Transverse colon (tissue), 4 donors: ENCODE measurements at regions not wholly inside any gene's neighbourhood (a gene's known extent, or its start where the extent isn't known, plus 50 kb on each side); places are given as distances from the start of the nearest gene placed in this dataset.

Source experiments
- POLR2AphosphoS5 ChIP-seq, 3 donors: sonication (generic); formaldehyde crosslinking; IDR thresholded peaks; one replicate each; pipeline ENCODE4 v1.6.1; 2016; ENCODE audit warnings: antibody characterized with exemption in 3 of 3
- TF ChIP-seq, protein P1 (sequence below), 5 experiments: fragments of 200-600 bp in 3 of 5; fragments of 450-650 bp in 2 of 5; sonication (generic) in 3 of 5; IDR thresholded peaks; 1 replicate in 2 of 5; 2 replicates in 3 of 5; pipeline ENCODE4 v1.5.1; 2016 to 2017; ENCODE audit warnings: antibody characterized with exemption in 5 of 5, inconsistent platforms in 3 of 5, mild to moderate bottlenecking in 2 of 5, moderate library complexity in 1 of 5

DNA sequence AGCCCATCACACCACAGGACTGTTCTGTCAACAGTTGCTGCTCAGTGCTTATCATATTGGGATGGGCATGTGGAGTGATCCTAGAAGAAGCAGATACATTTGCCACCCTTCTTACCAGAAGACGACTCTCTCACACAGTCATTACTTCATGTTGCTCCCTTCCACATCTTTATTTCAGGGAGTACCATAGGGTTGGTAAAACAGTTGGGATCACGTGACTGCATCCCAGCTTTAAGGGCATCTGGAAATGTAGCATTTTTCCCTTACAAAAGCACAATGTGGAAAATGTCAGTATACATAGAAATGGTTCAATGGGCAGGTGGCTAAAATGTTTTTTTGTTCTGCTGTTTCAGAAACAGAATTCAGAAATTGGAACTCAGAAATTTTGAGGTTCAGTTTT, 791.0 kb downstream of the OTOL1 start:
- TF ChIP-seq POLR2AphosphoS5 (IDR thresholded peaks at IDR 0.05), result no peak
- TF ChIP-seq, protein P1, sequence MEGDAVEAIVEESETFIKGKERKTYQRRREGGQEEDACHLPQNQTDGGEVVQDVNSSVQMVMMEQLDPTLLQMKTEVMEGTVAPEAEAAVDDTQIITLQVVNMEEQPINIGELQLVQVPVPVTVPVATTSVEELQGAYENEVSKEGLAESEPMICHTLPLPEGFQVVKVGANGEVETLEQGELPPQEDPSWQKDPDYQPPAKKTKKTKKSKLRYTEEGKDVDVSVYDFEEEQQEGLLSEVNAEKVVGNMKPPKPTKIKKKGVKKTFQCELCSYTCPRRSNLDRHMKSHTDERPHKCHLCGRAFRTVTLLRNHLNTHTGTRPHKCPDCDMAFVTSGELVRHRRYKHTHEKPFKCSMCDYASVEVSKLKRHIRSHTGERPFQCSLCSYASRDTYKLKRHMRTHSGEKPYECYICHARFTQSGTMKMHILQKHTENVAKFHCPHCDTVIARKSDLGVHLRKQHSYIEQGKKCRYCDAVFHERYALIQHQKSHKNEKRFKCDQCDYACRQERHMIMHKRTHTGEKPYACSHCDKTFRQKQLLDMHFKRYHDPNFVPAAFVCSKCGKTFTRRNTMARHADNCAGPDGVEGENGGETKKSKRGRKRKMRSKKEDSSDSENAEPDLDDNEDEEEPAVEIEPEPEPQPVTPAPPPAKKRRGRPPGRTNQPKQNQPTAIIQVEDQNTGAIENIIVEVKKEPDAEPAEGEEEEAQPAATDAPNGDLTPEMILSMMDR (IDR thresholded peaks at IDR 0.05), result no peak
